ENCODE measurements at regions not wholly inside any gene's neighbourhood (a gene's known extent, or its start where the extent isn't known, plus 50 kb on each side); places are given as distances from the start of the nearest gene placed in this dataset.

- H3K27me3 ChIP-seq (ENCODE audit: control insufficient read depth in 2 of 2, insufficient read depth in 2 of 2, low read length in 2 of 2): no peaks in the 10 kb centered on the region
- H3K4me3 ChIP-seq (replicated peaks in 1 of 3; ENCODE audit: low read depth in 2 of 3, low read length in 3 of 3): no peak overlapping the region
- no peak for DNase-seq
- intact Hi-C loops (cut with micrococcal nuclease): no loop called here
- H3K4me3 Mint-ChIP-seq: no peak overlapping the region
- peaks cover 16% of the 10 kb centered on the region for H3K4me1 Mint-ChIP-seq
- no peaks in the 10 kb centered on the region for H3K36me3 Mint-ChIP-seq
- H3K27me3 Mint-ChIP-seq (ENCODE audit: low read depth in 3 of 3): no peaks in the 10 kb centered on the region
- H4K20me1 ChIP-seq (ENCODE audit: insufficient read depth, low read length): no peaks in the 10 kb centered on the region
- no peak overlapping the region for H3K9ac ChIP-seq (ENCODE audit: insufficient read depth, low read length, poor library complexity, severe bottlenecking)
- no peaks in the 10 kb centered on the region for H3K36me3 ChIP-seq (replicated peaks in 1 of 2; ENCODE audit: control insufficient read depth in 1 of 2, insufficient read depth in 2 of 2, low read length in 2 of 2)
- H3K79me2 ChIP-seq (ENCODE audit: insufficient read depth, low read length): no peaks in the 10 kb centered on the region
- peaks cover 13 to 16% of the 10 kb centered on the region in 2 donors for H3K4me1 ChIP-seq (ENCODE audit: control insufficient read depth in 1 of 2, insufficient read depth in 2 of 2, low read length in 2 of 2)
- H3K9me3 Mint-ChIP-seq: peaks cover 10 to 26% (median 20%) of the 10 kb centered on the region in 7 donors
- TF ChIP-seq CTCF (IDR thresholded peaks at IDR 0.05): no peak
- peaks cover 15 to 18% of the 10 kb centered on the region in 2 donors for H3K9me3 ChIP-seq (replicated peaks in 1 of 2; ENCODE audit: control insufficient read depth in 1 of 2, insufficient read depth in 1 of 2, low read length in 2 of 2)
- no peak overlapping the region for H3K27ac Mint-ChIP-seq
- no peak overlapping the region for H3K4me2 ChIP-seq (replicated peaks; ENCODE audit: extremely low read depth, low read length, poor library complexity, severe bottlenecking)
- no peak overlapping the region for H2AFZ ChIP-seq (ENCODE audit: insufficient read depth, low read depth, low read length, poor library complexity, severe bottlenecking)
- H3K27ac ChIP-seq (ENCODE audit: low read depth in 1 of 2, low read length in 2 of 2): no peak overlapping the region
These were observed 212.4 kb upstream of the USP25 start for GRCh38 chr21:15517394-15517793.

- Histone ChIP-seq H3K9ac (ENCODE audit: insufficient read depth, low read length, poor library complexity, severe bottlenecking) (no peak overlapping the region), H3K27ac (ENCODE audit: low read depth in 1 of 2, low read length in 2 of 2) (no peak overlapping the region), H3K36me3 (replicated peaks in 1 of 2; ENCODE audit: control insufficient read depth in 1 of 2, insufficient read depth in 2 of 2, low read length in 2 of 2) (no peaks in the 10 kb centered on the region), H3K79me2 (ENCODE audit: insufficient read depth, low read length) (no peaks in the 10 kb centered on the region), H3K4me3 (replicated peaks in 1 of 3; ENCODE audit: low read depth in 2 of 3, low read length in 3 of 3) (no peak overlapping the region), H2AFZ (ENCODE audit: insufficient read depth, low read depth, low read length, poor library complexity, severe bottlenecking) (no peak overlapping the region), H3K4me1 (ENCODE audit: control insufficient read depth in 1 of 2, insufficient read depth in 2 of 2, low read length in 2 of 2) (no peaks in the 10 kb centered on the region), H4K20me1 (ENCODE audit: insufficient read depth, low read length) (no peaks in the 10 kb centered on the region), H3K4me2 (replicated peaks; ENCODE audit: extremely low read depth, low read length, poor library complexity, severe bottlenecking) (no peak overlapping the region), H3K27me3 (ENCODE audit: control insufficient read depth in 2 of 2, insufficient read depth in 2 of 2, low read length in 2 of 2) (no peaks in the 10 kb centered on the region), H3K9me3 (replicated peaks in 1 of 2; ENCODE audit: control insufficient read depth in 1 of 2, insufficient read depth in 1 of 2, low read length in 2 of 2) (peaks cover 15 to 18% of the 10 kb centered on the region in 2 donors)
- peaks cover 13 to 26% (median 22%) of the 10 kb centered on the region in 7 donors for H3K9me3 Mint-ChIP-seq
- DNase-seq: no peak
- no peak overlapping the region for H3K27ac Mint-ChIP-seq
- no peaks in the 10 kb centered on the region for H3K27me3 Mint-ChIP-seq (ENCODE audit: low read depth in 3 of 3)
- H3K4me3 Mint-ChIP-seq: no peak overlapping the region
- TF ChIP-seq CTCF (IDR thresholded peaks at IDR 0.05): no peak
- intact Hi-C loops (cut with micrococcal nuclease): no loop called here
- peaks cover 1% of the 10 kb centered on the region for H3K4me1 Mint-ChIP-seq
- WGBS (ENCODE audit: insufficient coverage): 100% methylated on average over 1 of the region's 4 CpGs
- no peaks in the 10 kb centered on the region for H3K36me3 Mint-ChIP-seq
These were observed 208.8 kb upstream of the USP25 start for GRCh38 chr21:15520811-15521643.

Data from CD14-positive monocyte (primary cell).